OCI-LY3 (cell line): ENCODE measurements at regions not wholly inside any gene's neighbourhood (a gene's known extent, or its start where the extent isn't known, plus 50 kb on each side); places are given as distances from the start of the nearest gene placed in this dataset.

Experiments
- CTCF ChIP-seq: fragments of 200-600, 300-600 bp; sonication (generic); IDR thresholded peaks from 2 replicates; pipeline ENCODE4 v1.5.1; 2014; ENCODE audit warnings: antibody characterized with exemption, low read length, low read depth
- EZH2phosphoT487 ChIP-seq: fragments of 200-600 bp; shearing (Covaris generic); IDR thresholded peaks from 2 replicates; pipeline ENCODE4 v1.6.1; 2018; ENCODE audit warnings: antibody characterized with exemption, mixed run types, low read depth

DNA sequence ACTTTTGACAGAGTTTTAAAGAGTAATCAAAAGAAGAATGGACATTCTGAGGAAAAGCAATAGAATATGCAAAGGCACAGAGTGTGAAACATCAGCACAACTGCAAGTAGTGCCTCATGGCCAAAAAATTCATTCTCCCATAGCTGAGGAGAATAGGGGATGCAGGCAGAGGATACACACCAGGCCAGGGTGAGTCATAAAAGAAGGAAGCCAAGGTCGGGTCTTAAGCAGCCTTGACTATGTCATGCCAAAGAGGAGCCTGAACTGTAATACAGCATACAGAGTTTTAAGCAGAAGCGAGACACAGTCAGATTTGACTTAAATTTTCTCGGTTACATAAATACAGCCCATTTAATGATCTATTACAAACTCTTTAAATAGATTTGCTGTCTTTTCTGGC, 165.0 kb downstream of the LNPK start:
- TF ChIP-seq CTCF, result no peak
- TF ChIP-seq EZH2phosphoT487, result no peak
